ENCODE measurements at regions not wholly inside any gene's neighbourhood (a gene's known extent, or its start where the extent isn't known, plus 50 kb on each side); places are given as distances from the start of the nearest gene placed in this dataset.

DNA sequence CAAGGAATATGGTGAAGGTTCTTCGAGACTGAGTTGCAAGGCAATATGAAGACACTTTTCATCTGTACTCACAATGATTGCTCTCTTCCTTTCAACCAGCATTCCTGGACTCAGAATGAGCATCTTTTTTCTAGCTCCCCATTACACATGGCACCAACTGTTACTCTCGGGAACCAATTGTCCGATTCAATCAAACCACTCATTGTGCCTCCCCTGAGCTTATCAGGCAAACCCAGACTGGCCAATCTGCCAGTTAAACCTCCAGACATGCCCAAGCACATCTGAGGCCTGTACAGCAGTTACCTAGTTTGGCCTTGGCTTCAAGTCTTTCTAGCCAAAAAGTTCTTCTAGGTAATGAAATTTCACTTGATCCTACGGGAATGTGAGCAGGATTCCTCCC is 164.1 kb downstream of the ID4 start:
- TF ChIP-seq, protein P1, sequence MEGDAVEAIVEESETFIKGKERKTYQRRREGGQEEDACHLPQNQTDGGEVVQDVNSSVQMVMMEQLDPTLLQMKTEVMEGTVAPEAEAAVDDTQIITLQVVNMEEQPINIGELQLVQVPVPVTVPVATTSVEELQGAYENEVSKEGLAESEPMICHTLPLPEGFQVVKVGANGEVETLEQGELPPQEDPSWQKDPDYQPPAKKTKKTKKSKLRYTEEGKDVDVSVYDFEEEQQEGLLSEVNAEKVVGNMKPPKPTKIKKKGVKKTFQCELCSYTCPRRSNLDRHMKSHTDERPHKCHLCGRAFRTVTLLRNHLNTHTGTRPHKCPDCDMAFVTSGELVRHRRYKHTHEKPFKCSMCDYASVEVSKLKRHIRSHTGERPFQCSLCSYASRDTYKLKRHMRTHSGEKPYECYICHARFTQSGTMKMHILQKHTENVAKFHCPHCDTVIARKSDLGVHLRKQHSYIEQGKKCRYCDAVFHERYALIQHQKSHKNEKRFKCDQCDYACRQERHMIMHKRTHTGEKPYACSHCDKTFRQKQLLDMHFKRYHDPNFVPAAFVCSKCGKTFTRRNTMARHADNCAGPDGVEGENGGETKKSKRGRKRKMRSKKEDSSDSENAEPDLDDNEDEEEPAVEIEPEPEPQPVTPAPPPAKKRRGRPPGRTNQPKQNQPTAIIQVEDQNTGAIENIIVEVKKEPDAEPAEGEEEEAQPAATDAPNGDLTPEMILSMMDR (IDR thresholded peaks at IDR 0.05): no peak
- no peak for TF ChIP-seq POLR2A (IDR thresholded peaks at IDR 0.05)
